HCT116 (cell line): ENCODE measurements at regions not wholly inside any gene's neighbourhood (a gene's known extent, or its start where the extent isn't known, plus 50 kb on each side); places are given as distances from the start of the nearest gene placed in this dataset.

ENCODE experiments used
- ATAC-seq: fragments of 200-7000 bp; cut with Tn5 transposase; 2 replicates; pipeline ENCODE4 v1.9.1; 2020; ENCODE audit warnings: mild to moderate bottlenecking, moderate library complexity
- BruUV-seq: library from RNA; stranded (reverse); fragments of 400-500 nt; replicated peaks from 2 replicates; lab custom pipeline; 2021; lab: Mats Ljungman, UMichigan
- CTCF ChIA-PET: fragments of 300-600 bp; sonication (Branson Sonifier 250); formaldehyde crosslinking; loops from one replicate; lab custom pipeline; 2021; ENCODE audit warnings: antibody characterized with exemption; lab: Charles Lee
- POLR2A ChIA-PET: fragments of 300-600, 350-600 bp; sonication (Branson Sonifier 250); formaldehyde crosslinking; loops from one replicate; lab custom pipeline; 2021; ENCODE audit warnings: antibody characterized with exemption; lab: Charles Lee
- RAD21 ChIA-PET, 2 experiments: fragments of 300-600 bp; sonication (Branson Sonifier 250); formaldehyde crosslinking; loops; one replicate each; lab custom pipeline; 2023; ENCODE audit warnings: low total read pairs in 2 of 2; ENCODE audit not compliant: uncharacterized antibody in 2 of 2, unreplicated experiment in 2 of 2, low non-redundant PET in 1 of 2; lab: Charles Lee
- DNase-seq: peaks from one replicate; pipeline ENCODE4 v3.0.0-alpha.2; 2010; ENCODE audit warnings: low read depth, low spot score
- H2AFZ ChIP-seq: fragments of 200-600 bp; shearing (Covaris generic), sonication (generic); 2 replicates; pipeline ENCODE4 v1.6.1; 2017; ENCODE audit warnings: low read depth, mixed run types, mixed read lengths, antibody characterized with exemption, low read length; ENCODE audit not compliant: poor library complexity, severe bottlenecking
- H3K27ac ChIP-seq: 2 replicates; pipeline ENCODE4 v1.5.1; 2012; ENCODE audit warnings: low read depth, low read length
- H3K27me3 ChIP-seq: fragments of 200-600 bp; sonication (generic); 2 replicates; pipeline ENCODE4 v1.6.1; 2016; ENCODE audit warnings: mixed run types, low read length, mixed read lengths; ENCODE audit not compliant: insufficient read depth
- H3K36me3 ChIP-seq, 2 experiments: fragments of 200-500 bp in 1 of 2; fragments of 200-600 bp in 1 of 2; sonication (Bioruptor generic) in 1 of 2; sonication (generic) in 1 of 2; 2 replicates each; pipeline versions ENCODE4 v1.5.1 to v1.6.1; 2014 to 2016; ENCODE audit warnings: low read length in 2 of 2, inconsistent platforms in 1 of 2, mixed read lengths in 1 of 2, mixed run types in 1 of 2; ENCODE audit not compliant: insufficient read depth in 2 of 2, control insufficient read depth in 1 of 2
- H3K4me1 ChIP-seq, 2 experiments: fragments of 200-600 bp in 1 of 2; sonication (generic) in 1 of 2; 2 replicates each; pipeline versions ENCODE4 v1.5.1 to v1.6.1; 2012 to 2017; ENCODE audit warnings: low read length in 2 of 2, inconsistent platforms in 1 of 2, mild to moderate bottlenecking in 1 of 2, mixed read lengths in 1 of 2, mixed run types in 1 of 2, moderate library complexity in 1 of 2; ENCODE audit not compliant: insufficient read depth in 2 of 2, control insufficient read depth in 1 of 2
- H3K4me2 ChIP-seq: fragments of 200-600 bp; sonication (generic); 2 replicates; pipeline ENCODE4 v1.6.1; 2017; ENCODE audit warnings: mixed run types, low read length, mixed read lengths
- H3K4me3 ChIP-seq, 2 experiments: fragments of 200-600 bp in 1 of 2; sonication (generic) in 1 of 2; replicated peaks in 1 of 2; 2 replicates each; pipeline ENCODE4 v1.5.1; 2011 to 2016; ENCODE audit warnings: low read length in 2 of 2, control low read depth in 1 of 2, low read depth in 1 of 2, mild to moderate bottlenecking in 1 of 2, mixed read lengths in 1 of 2, mixed run types in 1 of 2
- H3K79me2 ChIP-seq: fragments of 200-600 bp; sonication (generic); 2 replicates; pipeline ENCODE4 v1.6.1; 2017; ENCODE audit warnings: mild to moderate bottlenecking, mixed run types, low read length, moderate library complexity, mixed read lengths; ENCODE audit not compliant: insufficient read depth
- H3K9ac ChIP-seq: fragments of 200-600 bp; sonication (generic); 2 replicates; pipeline ENCODE4 v1.6.1; 2016; ENCODE audit warnings: low read length, mixed read lengths
- H3K9me2 ChIP-seq: fragments of 200-600 bp; sonication (generic), shearing (Covaris generic); 2 replicates; pipeline ENCODE4 v1.6.1; 2017; ENCODE audit warnings: mixed run types, mild to moderate bottlenecking, moderate library complexity; ENCODE audit not compliant: insufficient read depth
- H3K9me3 ChIP-seq, 2 experiments: fragments of 200-500 bp in 1 of 2; fragments of 200-600 bp in 1 of 2; sonication (Bioruptor generic) in 1 of 2; sonication (generic) in 1 of 2; 2 replicates each; pipeline ENCODE4 v1.6.1; 2014 to 2017; ENCODE audit warnings: low read length in 2 of 2, mixed read lengths in 2 of 2, inconsistent platforms in 1 of 2, low read depth in 1 of 2, mild to moderate bottlenecking in 1 of 2, mixed run types in 1 of 2, moderate library complexity in 1 of 2; ENCODE audit not compliant: control insufficient read depth in 1 of 2, insufficient read depth in 1 of 2
- H4K20me1 ChIP-seq: fragments of 200-600 bp; sonication (generic), shearing (Covaris generic); 2 replicates; pipeline ENCODE4 v1.6.1; 2017; ENCODE audit warnings: mixed run types, mild to moderate bottlenecking, moderate library complexity; ENCODE audit not compliant: insufficient read depth
- CBX3 ChIP-seq: IDR thresholded peaks from 2 replicates; pipeline ENCODE4 v1.6.1; 2012; ENCODE audit warnings: low read depth
- CTCF ChIP-seq, 3 experiments: fragments of 200-600 bp in 1 of 3; sonication (generic) in 1 of 3; IDR thresholded peaks in 2 of 3; conservative IDR thresholded peaks in 1 of 3; 2 replicates each; pipeline ENCODE4 v1.5.1; 2012 to 2017; ENCODE audit warnings: low read depth in 2 of 3, low read length in 2 of 3, antibody characterized with exemption in 1 of 3, borderline replicate concordance in 1 of 3, control low read depth in 1 of 3, mild to moderate bottlenecking in 1 of 3, mixed read lengths in 1 of 3, mixed run types in 1 of 3, moderate library complexity in 1 of 3; ENCODE audit not compliant: insufficient read depth in 1 of 3
- FOSL1 ChIP-seq: IDR thresholded peaks from 2 replicates; pipeline ENCODE4 v1.6.1; 2012; ENCODE audit warnings: low read depth
- JUND ChIP-seq: IDR thresholded peaks from 2 replicates; pipeline ENCODE4 v1.6.1; 2012
- MAX ChIP-seq: IDR thresholded peaks from 2 replicates; pipeline ENCODE4 v1.6.1; 2012
- RAD21 ChIP-seq: IDR thresholded peaks from 2 replicates; pipeline ENCODE4 v1.6.1; 2012; ENCODE audit warnings: low read depth, mild to moderate bottlenecking
- REST ChIP-seq: IDR thresholded peaks from 2 replicates; pipeline ENCODE4 v1.6.1; 2012; ENCODE audit warnings: low read depth
- TCF7L2 ChIP-seq: IDR thresholded peaks from 2 replicates; pipeline ENCODE4 v1.7.0; 2011; ENCODE audit warnings: borderline replicate concordance, inconsistent platforms; ENCODE audit not compliant: insufficient read depth, insufficient read length; ENCODE audit errors: extremely low read depth
- intact Hi-C: fragments of 100-400 bp; cut with micrococcal nuclease; formaldehyde crosslinking; loops from 2 replicates; pipeline ENCODE4 v1.10.0; 2022

- ATAC-seq (no peak), DNase-seq (no peak)
- Histone ChIP-seq H3K4me2 (no peak overlapping the region), H4K20me1 (no peaks in the 10 kb centered on the region), H3K79me2 (no peaks in the 10 kb centered on the region), H3K9ac (no peak overlapping the region), H3K36me3 (no peaks in the 10 kb centered on the region), H3K9me2 (no peaks in the 10 kb centered on the region), H3K27ac (no peak overlapping the region), H3K4me3 (no peak overlapping the region), H3K9me3 (no peaks in the 10 kb centered on the region), H3K27me3 (peaks cover 8% of the 10 kb centered on the region; the same call in 1 of the 2 replicates), H2AFZ (no peak overlapping the region), H3K4me1 (peaks cover 0 to 6% of the 10 kb centered on the region in 2 experiments; a peak in 1 of 4 replicates)
- no peak for TF ChIP-seq CBX3
- TF ChIP-seq JUND, result no peak
- TF ChIP-seq FOSL1, result no peak
- TF ChIP-seq REST, result no peak
- RAD21 ChIA-PET, result interaction anchor here in 1 of 2 experiments (0.6 kb wide), 1 partner anchor 10 kb away, joined by 3 read pairs; no protein-coding TSS in a partner anchor
- no TSS peak for BruUV-seq
- intact Hi-C loops, result no loop called here
- POLR2A ChIA-PET, result no interaction called here
- CTCF ChIA-PET, result no interaction called here
These were observed 115.3 kb upstream of the SPACA1 start for GRCh38 chr6:87932361-87932760.

GRCh38 chr6:87929843-87930288, 117.8 kb upstream of the SPACA1 start:
- Histone ChIP-seq H3K27ac (no peak overlapping the region), H3K4me2 (peak overlapping the region; percentile 27), H3K9me2 (no peaks in the 10 kb centered on the region), H3K4me3 (no peak overlapping the region), H3K27me3 (peaks cover 8% of the 10 kb centered on the region; the same call in 1 of the 2 replicates), H3K9me3 (no peaks in the 10 kb centered on the region), H2AFZ (peak overlapping the region; percentile 86), H3K9ac (no peak overlapping the region), H3K36me3 (no peaks in the 10 kb centered on the region), H3K4me1 (peaks cover 0 to 6% of the 10 kb centered on the region in 2 experiments; a peak in 1 of 4 replicates), H3K79me2 (no peaks in the 10 kb centered on the region), H4K20me1 (no peaks in the 10 kb centered on the region)
- ChIA-PET CTCF (interaction anchor here (0.7 to 3.2 kb wide), 8 partner anchors 11 to 989 kb away, joined by 3 to 19 read pairs (median 4); no protein-coding TSS in a partner anchor), POLR2A (no interaction called here), RAD21 (interaction anchor here in 1 of 2 experiments (1.0 kb wide), 1 partner anchor 563 kb away, joined by 4 read pairs; no protein-coding TSS in a partner anchor)
- BruUV-seq, result no TSS peak
- ATAC-seq, result peak; percentile 100
- DNase-seq, result peak; percentile 71
- TF ChIP-seq MAX, result peak; percentile 80
- TF ChIP-seq RAD21, result peak; percentile 92
- TF ChIP-seq CTCF (IDR thresholded peaks at IDR 0.05 in 2 of 3, conservative IDR thresholded peaks at IDR 0.05 in 1 of 3; ENCODE audit: borderline replicate concordance in 1 of 3, insufficient read depth in 1 of 3, low read depth in 2 of 3, low read length in 2 of 3), result peak; percentile 77 to 91 (median 85); a peak in 5 of 6 replicates
- TF ChIP-seq TCF7L2, result peak; percentile 36
- no peak for TF ChIP-seq CBX3
- intact Hi-C loops, result loop anchor here (1.0 to 10.0 kb wide), 5 partner anchors 308 to 941 kb away; no protein-coding TSS in a partner anchor
